Trophoblast cell (in vitro differentiated cells and primary cell): ENCODE measurements at regions not wholly inside any gene's neighbourhood (a gene's known extent, or its start where the extent isn't known, plus 50 kb on each side); places are given as distances from the start of the nearest gene placed in this dataset.

Experiments
- DNase-seq, 2 donors: peaks; one replicate each; pipeline ENCODE4 v3.0.0-alpha.2; 2016
- H2AFZ ChIP-seq: 2 replicates; pipeline ENCODE4 v1.6.1; 2013; ENCODE audit warnings: low read length, moderate library complexity, mild to moderate bottlenecking; ENCODE audit not compliant: insufficient read depth, poor library complexity
- H2AK5ac ChIP-seq: 2 replicates; pipeline ENCODE4 v1.6.1; 2013; ENCODE audit warnings: mild to moderate bottlenecking, low read length
- H2BK120ac ChIP-seq: 2 replicates; pipeline ENCODE4 v1.6.1; 2013; ENCODE audit warnings: low read length, mild to moderate bottlenecking, moderate library complexity; ENCODE audit not compliant: insufficient read depth, poor library complexity
- H2BK12ac ChIP-seq: 2 replicates; pipeline ENCODE4 v1.6.1; 2013; ENCODE audit warnings: mild to moderate bottlenecking, low read length, moderate library complexity
- H2BK5ac ChIP-seq: 2 replicates; pipeline ENCODE4 v1.6.1; 2013; ENCODE audit warnings: low read length, low read depth, moderate library complexity, mild to moderate bottlenecking; ENCODE audit not compliant: poor library complexity
- H3K14ac ChIP-seq: 2 replicates; pipeline ENCODE4 v1.6.1; 2013; ENCODE audit warnings: mild to moderate bottlenecking, low read length
- H3K18ac ChIP-seq: 2 replicates; pipeline ENCODE4 v1.6.1; 2013; ENCODE audit warnings: mild to moderate bottlenecking, low read length
- H3K23ac ChIP-seq: 2 replicates; pipeline ENCODE4 v1.6.1; 2013; ENCODE audit warnings: low read length
- H3K27ac ChIP-seq: 2 replicates; pipeline ENCODE4 v1.5.1; 2013; ENCODE audit warnings: low read depth, mild to moderate bottlenecking, inconsistent platforms, low read length, moderate library complexity
- H3K27me3 ChIP-seq: 2 replicates; pipeline ENCODE4 v1.6.1; 2013; ENCODE audit warnings: inconsistent platforms, mild to moderate bottlenecking, low read length, moderate library complexity; ENCODE audit not compliant: insufficient read depth
- H3K36me3 ChIP-seq, 2 experiments: 1 replicate in 1 of 2; 2 replicates in 1 of 2; pipeline ENCODE4 v1.6.1; 2013; ENCODE audit warnings: low read length in 2 of 2, mild to moderate bottlenecking in 2 of 2, moderate library complexity in 1 of 2; ENCODE audit not compliant: insufficient read depth in 2 of 2, control insufficient read depth in 1 of 2
- H3K4ac ChIP-seq: 2 replicates; pipeline ENCODE4 v1.6.1; 2013; ENCODE audit warnings: low read depth, mild to moderate bottlenecking, low read length, moderate library complexity
- H3K4me1 ChIP-seq, 2 experiments: 1 replicate in 1 of 2; 2 replicates in 1 of 2; pipeline ENCODE4 v1.6.1; 2013; ENCODE audit warnings: low read length in 2 of 2, mild to moderate bottlenecking in 2 of 2, moderate library complexity in 1 of 2; ENCODE audit not compliant: insufficient read depth in 2 of 2, control insufficient read depth in 1 of 2
- H3K4me2 ChIP-seq: 2 replicates; pipeline ENCODE4 v1.6.1; 2013; ENCODE audit warnings: inconsistent platforms, mild to moderate bottlenecking, low read length, moderate library complexity
- H3K4me3 ChIP-seq: 2 replicates; pipeline ENCODE4 v1.5.1; 2013; ENCODE audit warnings: mild to moderate bottlenecking, low read depth, low read length, inconsistent platforms
- H3K79me1 ChIP-seq: one replicate; pipeline ENCODE4 v1.6.1; 2013; ENCODE audit warnings: low read length
- H3K79me2 ChIP-seq: 2 replicates; pipeline ENCODE4 v1.6.1; 2013; ENCODE audit warnings: low read length, mild to moderate bottlenecking; ENCODE audit not compliant: control insufficient read depth, insufficient read depth, poor library complexity
- H3K9ac ChIP-seq: 2 replicates; pipeline ENCODE4 v1.6.1; 2013; ENCODE audit warnings: mild to moderate bottlenecking, low read length
- H3K9me3 ChIP-seq: 2 replicates; pipeline ENCODE4 v1.6.1; 2013; ENCODE audit warnings: low read depth, mild to moderate bottlenecking, control low read depth, inconsistent platforms, low read length; ENCODE audit not compliant: insufficient read depth
- H4K12ac ChIP-seq: 2 replicates; pipeline ENCODE4 v1.6.1; 2013; ENCODE audit warnings: low read depth, mild to moderate bottlenecking, low read length, moderate library complexity
- H4K8ac ChIP-seq: 2 replicates; pipeline ENCODE4 v1.6.1; 2013; ENCODE audit warnings: low read depth, mild to moderate bottlenecking, low read length, moderate library complexity
- H4K91ac ChIP-seq: one replicate; pipeline ENCODE4 v1.6.1; 2013; ENCODE audit warnings: low read depth, mild to moderate bottlenecking, low read length, moderate library complexity
- whole genome bisulfite sequencing: extraction: QIAGEN DNeasy Blood & Tissue Kit; methylation state at CpG from one replicate; pipeline ENCODE4 v1.1.7; 2013; ENCODE audit warnings: missing lambda C conversion rate; ENCODE audit not compliant: insufficient read length, insufficient coverage; ENCODE audit errors: extremely low coverage; 5-methylcytosine and 5-hydroxymethylcytosine counted together

- Histone ChIP-seq H3K23ac (no peak overlapping the region), H2AFZ (no peak overlapping the region), H2AK5ac (no peak overlapping the region), H3K4ac (no peak overlapping the region), H3K18ac (no peak overlapping the region), H2BK5ac (no peak overlapping the region), H3K9me3 (peaks cover 3% of the 10 kb centered on the region), H2BK12ac (no peak overlapping the region), H3K36me3 (no peaks in the 10 kb centered on the region), H3K4me1 (no peaks in the 10 kb centered on the region), H4K8ac (no peak overlapping the region), H3K9ac (no peak overlapping the region), H3K4me2 (no peak overlapping the region), H4K12ac (no peak overlapping the region), H3K79me2 (no peaks in the 10 kb centered on the region), H3K4me3 (no peak overlapping the region), H3K27ac (no peak overlapping the region), H2BK120ac (no peak overlapping the region), H3K14ac (no peak overlapping the region), H4K91ac (no peak overlapping the region), H3K79me1 (no peaks in the 10 kb centered on the region), H3K27me3 (no peaks in the 10 kb centered on the region)
- DNase-seq, result no peak
- no CpG with 5 or more reads among the region's 1 CpG for WGBS
These were observed 202.7 kb upstream of the GPC6 start for GRCh38 chr13:93023929-93024328.

- H3K14ac ChIP-seq, result no peak overlapping the region
- no peaks in the 10 kb centered on the region for H3K27me3 ChIP-seq
- no peaks in the 10 kb centered on the region for H3K79me2 ChIP-seq
- H3K23ac ChIP-seq, result no peak overlapping the region
- H2AFZ ChIP-seq, result no peak overlapping the region
- H3K27ac ChIP-seq, result no peak overlapping the region
- no CpG with 5 or more reads among the region's 4 CpGs for WGBS
- H4K12ac ChIP-seq, result no peak overlapping the region
- H2BK120ac ChIP-seq, result no peak overlapping the region
- no peaks in the 10 kb centered on the region for H3K36me3 ChIP-seq
- no peak overlapping the region for H4K8ac ChIP-seq
- H4K91ac ChIP-seq, result no peak overlapping the region
- H2BK5ac ChIP-seq, result no peak overlapping the region
- no peak overlapping the region for H3K9ac ChIP-seq
- H3K18ac ChIP-seq, result no peak overlapping the region
- H3K4ac ChIP-seq, result no peak overlapping the region
- no peak overlapping the region for H3K4me2 ChIP-seq
- no peak overlapping the region for H2AK5ac ChIP-seq
- no peak overlapping the region for H2BK12ac ChIP-seq
- DNase-seq, result no peak
- H3K4me3 ChIP-seq, result no peak overlapping the region
- H3K9me3 ChIP-seq, result peaks cover 2% of the 10 kb centered on the region
- H3K79me1 ChIP-seq, result no peaks in the 10 kb centered on the region
- H3K4me1 ChIP-seq, result no peaks in the 10 kb centered on the region
These were observed 200.6 kb upstream of the GPC6 start for GRCh38 chr13:93025984-93026383.

- H3K27me3 ChIP-seq, result no peaks in the 10 kb centered on the region
- no peak overlapping the region for H2AK5ac ChIP-seq
- no peaks in the 10 kb centered on the region for H3K79me1 ChIP-seq
- H4K8ac ChIP-seq, result no peak overlapping the region
- H3K4me3 ChIP-seq, result no peak overlapping the region
- H3K9me3 ChIP-seq, result no peaks in the 10 kb centered on the region
- H4K91ac ChIP-seq, result no peak overlapping the region
- H2BK120ac ChIP-seq, result no peak overlapping the region
- H2BK12ac ChIP-seq, result no peak overlapping the region
- H3K23ac ChIP-seq, result no peak overlapping the region
- no peaks in the 10 kb centered on the region for H3K4me1 ChIP-seq
- no peaks in the 10 kb centered on the region for H3K36me3 ChIP-seq
- WGBS, result no CpG with 5 or more reads among the region's 3 CpGs
- no peak overlapping the region for H3K14ac ChIP-seq
- no peak overlapping the region for H3K4ac ChIP-seq
- no peak overlapping the region for H3K27ac ChIP-seq
- DNase-seq, result no peak
- no peak overlapping the region for H3K4me2 ChIP-seq
- no peaks in the 10 kb centered on the region for H3K79me2 ChIP-seq
- H2BK5ac ChIP-seq, result no peak overlapping the region
- H3K9ac ChIP-seq, result no peak overlapping the region
- no peak overlapping the region for H4K12ac ChIP-seq
- no peak overlapping the region for H2AFZ ChIP-seq
- no peak overlapping the region for H3K18ac ChIP-seq
These were observed 197.1 kb upstream of the GPC6 start for GRCh38 chr13:93029536-93029935.

GRCh38 chr13:93036380-93036779 is 190.2 kb upstream of the GPC6 start:
- H3K27ac ChIP-seq, result no peak overlapping the region
- no peak overlapping the region for H2BK120ac ChIP-seq
- H4K91ac ChIP-seq, result no peak overlapping the region
- H2AK5ac ChIP-seq, result no peak overlapping the region
- no peaks in the 10 kb centered on the region for H3K36me3 ChIP-seq
- H2AFZ ChIP-seq, result no peak overlapping the region
- H3K4ac ChIP-seq, result no peak overlapping the region
- H3K79me1 ChIP-seq, result no peaks in the 10 kb centered on the region
- H4K8ac ChIP-seq, result no peak overlapping the region
- H3K18ac ChIP-seq, result no peak overlapping the region
- no peaks in the 10 kb centered on the region for H3K9me3 ChIP-seq
- no peaks in the 10 kb centered on the region for H3K79me2 ChIP-seq
- no peak overlapping the region for H2BK12ac ChIP-seq
- no peak overlapping the region for H3K4me2 ChIP-seq
- H3K14ac ChIP-seq, result no peak overlapping the region
- no peaks in the 10 kb centered on the region for H3K4me1 ChIP-seq
- no CpG with 5 or more reads among the region's 3 CpGs for WGBS
- H2BK5ac ChIP-seq, result no peak overlapping the region
- no peak overlapping the region for H3K9ac ChIP-seq
- no peaks in the 10 kb centered on the region for H3K27me3 ChIP-seq
- H3K4me3 ChIP-seq, result no peak overlapping the region
- DNase-seq, result no peak
- no peak overlapping the region for H3K23ac ChIP-seq
- no peak overlapping the region for H4K12ac ChIP-seq
